Lower leg skin (tissue), 3 donors: ENCODE measurements at regions not wholly inside any gene's neighbourhood (a gene's known extent, or its start where the extent isn't known, plus 50 kb on each side); places are given as distances from the start of the nearest gene placed in this dataset.

ENCODE experiments used
- CTCF ChIP-seq, 3 donors: fragments of 450-650 bp; IDR thresholded peaks; one replicate each; pipeline ENCODE4 v1.5.1; 2016; ENCODE audit warnings: antibody characterized with exemption in 3 of 3, mild to moderate bottlenecking in 3 of 3, moderate library complexity in 2 of 3
- POLR2A ChIP-seq, 2 donors: fragments of 450-650 bp; IDR thresholded peaks; one replicate each; pipeline ENCODE4 v1.6.1; 2016 to 2017; ENCODE audit warnings: antibody characterized with exemption in 2 of 2, mild to moderate bottlenecking in 1 of 2, moderate library complexity in 1 of 2

GRCh38 chr5:29122306-29122705, 2071.2 kb upstream of the CDH6 start:
- no peak for TF ChIP-seq CTCF (IDR thresholded peaks at IDR 0.05)
- no peak for TF ChIP-seq POLR2A (IDR thresholded peaks at IDR 0.05)
